ENCODE measurements at regions not wholly inside any gene's neighbourhood (a gene's known extent, or its start where the extent isn't known, plus 50 kb on each side); places are given as distances from the start of the nearest gene placed in this dataset.

- no peak for TF ChIP-seq CTCF (conservative IDR thresholded peaks at IDR 0.05; ENCODE audit: control insufficient read depth, insufficient read depth, low read depth, low read length)
- DNase-seq (ENCODE audit: low read depth): no peak
- no peak overlapping the region for H3K4me3 ChIP-seq (ENCODE audit: control insufficient read depth, low read depth, low read length)
Observed at GRCh38 chr3:31440878-31441277, 91.8 kb upstream of the STT3B start.

- TF ChIP-seq CTCF (conservative IDR thresholded peaks at IDR 0.05; ENCODE audit: control insufficient read depth, insufficient read depth, low read depth, low read length): no peak
- no peak for DNase-seq (ENCODE audit: low read depth)
- no peak overlapping the region for H3K4me3 ChIP-seq (ENCODE audit: control insufficient read depth, low read depth, low read length)
Observed at GRCh38 chr3:31442755-31443154, 90.0 kb upstream of the STT3B start.

- no peak for TF ChIP-seq CTCF (conservative IDR thresholded peaks at IDR 0.05; ENCODE audit: control insufficient read depth, insufficient read depth, low read depth, low read length)
- no peak overlapping the region for H3K4me3 ChIP-seq (ENCODE audit: control insufficient read depth, low read depth, low read length)
- DNase-seq (ENCODE audit: low read depth): no peak
Observed at GRCh38 chr3:31444220-31445142, 88.2 kb upstream of the STT3B start.

- no peak for TF ChIP-seq CTCF (conservative IDR thresholded peaks at IDR 0.05; ENCODE audit: control insufficient read depth, insufficient read depth, low read depth, low read length)
- no peak for DNase-seq (ENCODE audit: low read depth)
- no peak overlapping the region for H3K4me3 ChIP-seq (ENCODE audit: control insufficient read depth, low read depth, low read length)
Observed at GRCh38 chr3:31445701-31446100, 87.0 kb upstream of the STT3B start.

GRCh38 chr3:31448035-31448881 is 84.5 kb upstream of the STT3B start:
- peak; percentile 53 for TF ChIP-seq CTCF (conservative IDR thresholded peaks at IDR 0.05; ENCODE audit: control insufficient read depth, insufficient read depth, low read depth, low read length)
- DNase-seq (ENCODE audit: low read depth): peak; percentile 23
- no peak overlapping the region for H3K4me3 ChIP-seq (ENCODE audit: control insufficient read depth, low read depth, low read length)

GRCh38 chr3:31448882-31449243 is 83.9 kb upstream of the STT3B start:
- DNase-seq (ENCODE audit: low read depth): no peak
- no peak for TF ChIP-seq CTCF (conservative IDR thresholded peaks at IDR 0.05; ENCODE audit: control insufficient read depth, insufficient read depth, low read depth, low read length)
- no peak overlapping the region for H3K4me3 ChIP-seq (ENCODE audit: control insufficient read depth, low read depth, low read length)

Data from fibroblast of mammary gland (primary cell).